Muscle of leg (tissue), 3 donors: ENCODE measurements at regions not wholly inside any gene's neighbourhood (a gene's known extent, or its start where the extent isn't known, plus 50 kb on each side); places are given as distances from the start of the nearest gene placed in this dataset.
"Not testable (repeated sequence)": the region's sequence is repeated elsewhere in the genome, so short reads cannot be mapped to it uniquely, and the experiment has no call there.

Source experiments
- DNase-seq: peaks from one replicate; pipeline ENCODE4 v3.0.0; 2013
- H3K27ac ChIP-seq: one replicate; pipeline ENCODE4 v1.5.1; 2013; ENCODE audit warnings: mild to moderate bottlenecking, low read length, control low read depth
- H3K27me3 ChIP-seq: one replicate; pipeline ENCODE4 v1.6.1; 2013; ENCODE audit warnings: low read length; ENCODE audit not compliant: control insufficient read depth, insufficient read depth
- H3K36me3 ChIP-seq: one replicate; pipeline ENCODE4 v1.6.1; 2013; ENCODE audit warnings: low read length; ENCODE audit not compliant: control insufficient read depth, insufficient read depth
- H3K4me1 ChIP-seq: one replicate; pipeline ENCODE4 v1.6.1; 2013; ENCODE audit warnings: low read length; ENCODE audit not compliant: control insufficient read depth, insufficient read depth
- H3K4me3 ChIP-seq: one replicate; pipeline ENCODE4 v1.5.1; 2013; ENCODE audit warnings: low read length, control low read depth
- H3K9me3 ChIP-seq: replicated peaks from 2 replicates; pipeline ENCODE4 v1.6.1; 2013; ENCODE audit warnings: low read depth, low read length; ENCODE audit not compliant: control insufficient read depth
- WGBS: methylation state at CpG from one replicate; pipeline ENCODE4 v1.1.5; 2013; ENCODE audit warnings: missing lambda C conversion rate; ENCODE audit not compliant: insufficient coverage; 5-methylcytosine and 5-hydroxymethylcytosine counted together

DNA sequence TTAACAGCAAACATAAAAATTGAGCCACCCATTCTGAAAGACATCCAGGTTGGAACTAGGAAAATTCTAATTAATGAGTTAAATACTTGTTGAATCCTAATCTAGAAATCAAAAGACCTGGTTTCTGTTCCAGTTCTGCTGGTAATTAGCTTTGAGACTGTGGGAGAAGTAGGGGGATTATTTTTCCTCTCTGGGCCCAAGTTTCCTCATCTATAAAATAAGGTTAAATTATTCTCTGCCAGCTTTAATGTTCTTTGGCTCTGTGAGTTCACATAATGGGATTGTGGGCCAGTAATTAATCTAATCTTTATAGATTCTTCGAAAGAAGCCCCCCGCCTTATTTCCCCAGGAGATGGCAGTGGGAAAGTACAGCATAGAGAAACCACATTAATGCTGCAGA, 104.6 kb downstream of the ENC1 start:
- no peaks in the 10 kb centered on the region for H3K36me3 ChIP-seq
- peaks cover 11% of the 10 kb centered on the region for H3K9me3 ChIP-seq
- no peaks in the 10 kb centered on the region for H3K27me3 ChIP-seq
- H3K27ac ChIP-seq = no peak overlapping the region
- no peak overlapping the region for H3K4me3 ChIP-seq
- H3K4me1 ChIP-seq = peaks cover 5% of the 10 kb centered on the region
- WGBS = no CpG with 5 or more reads among the region's 2 CpGs
- DNase-seq = no peak

DNA sequence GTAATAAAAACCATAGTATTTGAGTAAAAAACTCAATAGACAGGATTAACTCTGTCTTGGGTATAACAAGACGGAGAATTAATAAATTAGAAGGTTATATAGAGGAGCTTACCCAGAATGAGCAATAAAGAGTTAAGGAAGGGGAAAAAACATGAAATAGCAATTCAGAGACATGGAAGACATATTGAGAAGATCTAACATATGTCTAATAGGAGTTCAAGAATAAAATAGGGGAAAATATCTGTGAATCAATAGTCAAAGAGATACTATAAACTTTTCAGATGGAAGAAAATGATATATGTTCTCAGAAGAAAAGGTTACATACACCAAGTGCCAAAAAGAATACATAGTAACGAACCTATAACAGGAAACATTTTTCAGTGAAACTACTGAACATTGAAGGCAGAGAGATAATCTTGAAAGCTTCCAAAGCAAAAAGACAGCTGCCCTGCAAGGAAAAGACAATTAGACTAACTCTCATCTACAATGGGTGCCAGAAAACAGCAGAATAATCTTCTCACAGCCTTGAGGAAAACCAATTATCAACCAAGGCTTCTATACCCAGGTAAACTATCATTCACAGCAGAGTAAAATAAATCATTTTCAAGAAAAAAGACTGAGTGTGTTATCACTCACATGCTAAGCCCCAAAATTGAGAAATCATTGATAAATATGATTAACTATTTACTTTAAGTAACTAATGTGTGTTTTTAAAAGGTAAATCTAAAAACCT, 106.0 kb downstream of the ENC1 start:
- no peak overlapping the region for H3K4me3 ChIP-seq
- H3K36me3 ChIP-seq = no peaks in the 10 kb centered on the region
- peaks cover 5% of the 10 kb centered on the region for H3K4me1 ChIP-seq
- H3K9me3 ChIP-seq = peaks cover 11% of the 10 kb centered on the region
- no peak for DNase-seq
- no CpG with 5 or more reads among the region's 2 CpGs for WGBS
- no peaks in the 10 kb centered on the region for H3K27me3 ChIP-seq
- H3K27ac ChIP-seq = no peak overlapping the region

DNA sequence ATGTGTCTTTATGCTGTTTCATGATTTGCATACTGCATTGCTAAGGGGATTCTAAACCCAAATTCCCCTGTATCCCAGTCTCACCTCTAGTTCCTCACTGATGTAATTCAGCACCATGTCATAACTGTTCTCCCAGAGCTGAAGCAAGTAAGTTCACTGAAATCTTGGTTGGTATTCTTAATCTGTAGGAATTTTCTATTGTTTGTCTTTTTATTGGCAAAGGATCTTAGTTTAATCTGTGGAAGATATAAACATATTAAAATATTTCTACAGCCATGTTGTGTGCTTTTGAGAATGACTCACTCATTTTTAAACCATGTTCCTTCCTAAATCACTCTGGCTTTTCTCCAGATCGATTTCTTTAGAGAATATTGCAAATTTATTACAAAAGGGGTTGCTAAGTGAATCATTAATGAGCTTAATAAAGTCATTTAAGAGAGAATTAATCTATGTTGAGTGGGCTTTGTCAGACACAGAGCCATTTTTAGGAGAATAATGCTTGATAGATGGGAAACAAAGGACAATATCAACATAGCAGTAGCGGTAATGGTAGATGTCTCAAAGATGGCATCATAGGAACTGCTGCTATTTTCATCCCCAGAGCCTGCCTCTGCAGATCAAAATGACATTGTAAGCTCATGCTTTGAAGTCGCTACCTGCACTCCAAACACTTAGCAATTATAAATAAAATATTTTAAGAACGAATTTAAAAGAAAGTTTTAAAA, 110.0 kb downstream of the ENC1 start:
- Histone ChIP-seq H3K4me1 (no peaks in the 10 kb centered on the region), H3K9me3 (peaks cover 11% of the 10 kb centered on the region), H3K27ac (no peak overlapping the region), H3K27me3 (no peaks in the 10 kb centered on the region), H3K36me3 (no peaks in the 10 kb centered on the region), H3K4me3 (no peak overlapping the region)
- 60% methylated on average over 1 of the region's 4 CpGs for WGBS
- no peak for DNase-seq

DNA sequence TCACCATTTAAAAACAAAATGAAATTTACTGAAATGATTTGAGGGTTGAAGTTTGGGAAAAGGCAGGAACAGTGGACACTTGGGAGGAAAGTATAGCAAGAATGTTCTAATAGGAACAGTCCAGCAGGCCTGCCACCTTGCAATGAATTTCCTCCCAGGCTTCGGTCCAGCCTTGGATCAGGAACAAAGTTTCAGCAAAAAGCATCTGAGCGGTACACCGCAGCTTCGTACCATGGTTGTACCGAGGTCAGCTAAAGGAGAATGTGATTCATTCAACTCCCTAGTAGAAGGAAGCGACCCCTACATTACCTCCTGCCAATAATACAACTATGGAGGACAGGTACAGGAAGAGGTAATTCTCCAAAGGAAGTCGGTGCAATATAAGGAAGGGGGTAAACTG, 111.4 kb downstream of the ENC1 start:
- Histone ChIP-seq H3K9me3 (peaks cover 4% of the 10 kb centered on the region), H3K36me3 (no peaks in the 10 kb centered on the region), H3K27ac (no peak overlapping the region), H3K4me3 (no peak overlapping the region), H3K4me1 (no peaks in the 10 kb centered on the region), H3K27me3 (no peaks in the 10 kb centered on the region)
- WGBS = no CpG with 5 or more reads among the region's 7 CpGs
- no peak for DNase-seq

DNA sequence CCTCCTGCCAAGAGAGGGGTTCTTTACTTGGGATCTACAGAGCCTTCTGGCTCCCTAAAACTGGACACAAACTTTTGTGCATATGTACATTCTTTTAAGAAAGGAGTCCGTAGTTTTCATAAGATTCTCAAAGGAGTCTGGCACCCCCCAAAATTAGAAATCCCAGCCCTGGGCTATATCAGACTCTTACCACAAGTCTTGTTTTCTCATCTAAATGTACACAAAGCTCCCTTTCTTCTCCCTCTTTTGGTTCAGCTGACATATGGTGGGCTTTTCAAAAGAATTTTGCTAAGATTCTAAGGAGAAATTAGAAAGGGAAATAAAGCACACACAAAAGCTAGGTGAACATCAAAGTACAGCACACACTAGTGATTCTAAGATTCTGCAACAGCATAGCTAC, 114.4 kb downstream of the ENC1 start:
- H3K4me1 ChIP-seq = no peaks in the 10 kb centered on the region
- no peak for DNase-seq
- no peaks in the 10 kb centered on the region for H3K36me3 ChIP-seq
- H3K4me3 ChIP-seq = no peak overlapping the region
- peaks cover 7% of the 10 kb centered on the region for H3K9me3 ChIP-seq
- H3K27me3 ChIP-seq = no peaks in the 10 kb centered on the region
- no CpG with 5 or more reads among the region's 1 CpG for WGBS
- H3K27ac ChIP-seq = no peak overlapping the region

DNA sequence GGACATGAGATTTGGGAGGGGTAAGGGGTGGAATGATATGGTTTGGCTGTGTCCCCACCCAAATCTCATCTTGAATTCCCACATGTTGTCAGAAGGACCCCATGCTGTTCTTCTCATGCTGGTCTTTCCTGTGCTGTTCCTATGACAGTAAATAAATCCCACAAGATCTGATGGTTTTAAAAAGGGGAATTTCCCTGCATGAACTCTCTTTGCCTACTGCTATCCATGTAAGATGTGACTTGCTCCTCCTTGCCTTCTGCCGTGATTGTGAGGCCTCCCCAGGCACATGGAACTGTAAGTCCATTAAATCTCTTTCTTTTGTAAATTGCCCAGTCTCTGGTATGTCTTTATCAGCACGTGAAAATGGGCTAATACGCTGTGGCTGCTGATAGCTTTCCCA, 115.8 kb downstream of the ENC1 start:
- H3K27me3 ChIP-seq, H3K4me3 ChIP-seq, H3K9me3 ChIP-seq, H3K27ac ChIP-seq, DNase-seq, H3K4me1 ChIP-seq, H3K36me3 ChIP-seq: not testable (repeated sequence)
- WGBS = 88% methylated on average over 1 of the region's 3 CpGs

DNA sequence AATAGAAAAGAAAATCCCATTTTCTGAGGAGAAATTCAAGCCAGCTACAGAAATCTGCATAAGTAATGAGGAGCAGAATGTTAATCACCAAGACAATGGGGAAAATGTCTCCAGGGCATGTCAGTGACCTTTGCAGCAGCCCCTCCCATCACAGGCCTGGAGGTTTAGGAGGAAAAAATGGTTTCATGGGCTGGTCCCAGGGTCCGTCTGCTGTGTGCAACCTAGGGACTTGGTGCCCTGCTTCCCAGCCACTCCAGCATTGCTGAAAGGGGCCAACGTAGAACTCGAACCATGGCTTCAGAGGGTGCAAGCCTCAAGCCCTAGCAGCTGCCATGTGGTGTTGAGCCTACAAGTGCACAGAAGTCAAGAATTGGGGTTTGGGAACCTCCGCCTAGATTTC, 116.8 kb downstream of the ENC1 start:
- H3K27ac ChIP-seq, H3K9me3 ChIP-seq, DNase-seq, H3K36me3 ChIP-seq, H3K4me3 ChIP-seq, H3K4me1 ChIP-seq, H3K27me3 ChIP-seq: not testable (repeated sequence)
- WGBS = 100% methylated on average over 3 of the region's 4 CpGs

DNA sequence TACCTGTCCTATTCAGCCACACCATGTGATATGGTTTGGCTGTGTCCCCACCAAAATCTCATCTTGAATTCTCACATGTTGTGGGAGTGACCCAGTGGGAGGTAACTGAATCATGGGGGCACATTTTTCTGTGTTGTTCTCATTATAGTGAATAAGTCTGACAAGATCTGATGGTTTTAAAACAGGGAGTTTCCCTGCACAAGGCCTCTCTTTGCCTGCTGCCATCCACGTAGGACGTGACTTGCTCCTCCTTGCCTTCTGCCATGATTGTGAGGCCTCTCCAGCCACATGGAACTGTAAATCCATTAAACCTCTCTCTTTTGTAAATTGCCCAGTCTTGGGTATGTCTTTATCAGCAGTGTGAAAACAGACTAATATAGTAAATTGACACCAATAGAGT, 117.7 kb downstream of the ENC1 start:
- 100% methylated on average over 2 of the region's 2 CpGs for WGBS
- H3K4me1 ChIP-seq, H3K27ac ChIP-seq, H3K4me3 ChIP-seq, H3K9me3 ChIP-seq, H3K27me3 ChIP-seq, DNase-seq, H3K36me3 ChIP-seq: not testable (repeated sequence)

DNA sequence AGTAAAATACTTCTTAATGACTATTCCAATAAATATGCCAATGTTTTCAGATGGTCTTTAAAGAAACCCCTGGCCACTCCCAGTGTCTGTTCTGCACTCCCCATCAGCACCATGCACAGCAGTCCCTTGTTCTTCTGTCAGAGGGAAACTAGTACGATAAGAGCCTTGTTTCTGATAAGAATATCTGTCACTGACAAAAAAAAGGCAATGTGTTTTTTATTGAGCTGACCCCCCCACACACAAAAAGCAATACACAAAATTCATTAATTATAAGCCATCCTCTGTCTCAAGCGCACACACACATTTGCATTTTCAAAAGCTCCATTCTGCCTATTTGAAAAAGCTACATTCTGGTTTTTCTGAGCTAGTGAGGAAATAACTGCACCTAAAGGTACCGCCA, 119.1 kb downstream of the ENC1 start:
- H3K27ac ChIP-seq = no peak overlapping the region

DNA sequence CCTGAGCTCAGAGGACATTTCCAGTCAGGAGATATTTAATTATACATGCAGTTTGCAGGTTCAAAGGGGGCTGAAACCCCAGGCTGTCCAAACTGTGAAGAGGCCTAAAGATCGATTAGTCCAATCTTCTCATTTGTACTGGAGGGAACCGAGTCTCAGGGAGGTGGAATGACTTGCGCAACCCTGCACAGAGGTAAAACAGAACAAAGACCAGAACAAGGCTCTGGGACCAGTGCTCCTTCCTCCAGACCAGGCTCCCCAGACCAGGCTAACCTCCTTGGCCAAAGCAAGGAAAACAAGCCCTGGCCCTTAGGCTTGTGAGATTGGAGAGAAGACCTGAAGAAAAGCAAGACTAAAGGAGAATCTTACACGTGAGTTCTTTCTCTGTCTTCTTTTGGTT, 120.8 kb downstream of the ENC1 start:
- Histone ChIP-seq H3K27ac (no peak overlapping the region), H3K36me3 (no peaks in the 10 kb centered on the region), H3K4me3 (no peak overlapping the region), H3K4me1 (no peaks in the 10 kb centered on the region), H3K27me3 (no peaks in the 10 kb centered on the region), H3K9me3 (peaks cover 7% of the 10 kb centered on the region)
- no peak for DNase-seq
- 98% methylated on average over 4 of the region's 4 CpGs for WGBS

More for the DNA sequence above, 119.1 kb downstream of the ENC1 start:
- H3K4me3 ChIP-seq = no peak overlapping the region
- H3K36me3 ChIP-seq = no peaks in the 10 kb centered on the region
- no peak for DNase-seq
- H3K27me3 ChIP-seq = no peaks in the 10 kb centered on the region
- H3K4me1 ChIP-seq = no peaks in the 10 kb centered on the region
- H3K9me3 ChIP-seq = peaks cover 7% of the 10 kb centered on the region
- 100% methylated on average over 1 of the region's 3 CpGs for WGBS
